B cell (primary cell): ENCODE measurements at regions not wholly inside any gene's neighbourhood (a gene's known extent, or its start where the extent isn't known, plus 50 kb on each side); places are given as distances from the start of the nearest gene placed in this dataset.

Experiments used
- ATAC-seq: fragments of 200-7000 bp; cut with Tn5 transposase; one replicate; pipeline ENCODE4 v1.10.0; 2021; ENCODE audit warnings: low read depth, mild to moderate bottlenecking, moderate number of reproducible peaks, moderate library complexity
- CTCF ChIA-PET: fragments of 350-600 bp; sonication (Branson Sonifier 250); formaldehyde crosslinking; loops from one replicate; lab custom pipeline; 2021; ENCODE audit warnings: antibody characterized with exemption, inconsistent platforms; lab: Charles Lee
- POLR2A ChIA-PET: fragments of 350-600 bp; sonication (Branson Sonifier 250); formaldehyde crosslinking; loops from one replicate; lab custom pipeline; 2021; ENCODE audit warnings: antibody characterized with exemption; lab: Charles Lee
- DNase-seq: peaks from one replicate; pipeline ENCODE4 v3.0.0; 2013
- H2AFZ ChIP-seq: 2 replicates; pipeline ENCODE4 v1.6.1; 2012; ENCODE audit warnings: mild to moderate bottlenecking, low read depth, low read length; ENCODE audit not compliant: insufficient read depth, poor library complexity, severe bottlenecking
- H3K27ac ChIP-seq, 2 donors: 1 replicate in 1 of 2; 2 replicates in 1 of 2; pipeline ENCODE4 v1.5.1; 2012 to 2013; ENCODE audit warnings: low read length in 2 of 2, mild to moderate bottlenecking in 2 of 2, moderate library complexity in 1 of 2
- H3K27me3 ChIP-seq, 4 experiments: fragments of 200-600 bp in 1 of 4; sonication (generic) in 1 of 4; replicated peaks in 1 of 4; 1 replicate in 2 of 4; 2 replicates in 2 of 4; pipeline versions ENCODE4 v1.6.1 to v1.7.0; 2013 to 2016; ENCODE audit warnings: low read length in 3 of 4, mild to moderate bottlenecking in 2 of 4, mixed read lengths in 1 of 4, moderate library complexity in 1 of 4; ENCODE audit not compliant: insufficient read depth in 4 of 4, control insufficient read depth in 3 of 4; ENCODE audit errors: control extremely low read depth in 1 of 4
- H3K36me3 ChIP-seq, 2 experiments: replicated peaks in 1 of 2; 1 replicate in 1 of 2; 2 replicates in 1 of 2; pipeline versions ENCODE4 v1.6.1 to v1.7.1; 2013; ENCODE audit warnings: low read length in 1 of 2; ENCODE audit not compliant: insufficient read depth in 2 of 2, control insufficient read depth in 1 of 2; ENCODE audit errors: control extremely low read depth in 1 of 2, extremely low read depth in 1 of 2
- H3K4me1 ChIP-seq, 2 donors: fragments of 200-600 bp in 1 of 2; sonication (generic) in 1 of 2; 1 replicate in 1 of 2; 2 replicates in 1 of 2; pipeline versions ENCODE4 v1.5.1 to v1.6.1; 2013 to 2017; ENCODE audit warnings: low read length in 2 of 2; ENCODE audit not compliant: control insufficient read depth in 2 of 2, insufficient read depth in 2 of 2
- H3K4me2 ChIP-seq: replicated peaks from 2 replicates; pipeline ENCODE3; 2012; ENCODE audit warnings: mild to moderate bottlenecking, low read depth, low read length; ENCODE audit not compliant: poor library complexity, severe bottlenecking
- H3K4me3 ChIP-seq, 5 experiments: fragments of 200-600 bp in 1 of 5; sonication (generic) in 1 of 5; 1 replicate in 3 of 5; 2 replicates in 2 of 5; pipeline versions ENCODE4 v1.5.1 to v1.7.0; 2011 to 2016; ENCODE audit warnings: low read length in 4 of 5, mild to moderate bottlenecking in 4 of 5, low read depth in 2 of 5, control low read depth in 1 of 5, moderate library complexity in 1 of 5; ENCODE audit not compliant: insufficient read depth in 1 of 5; ENCODE audit errors: control extremely low read depth in 1 of 5, extremely low read depth in 1 of 5
- H3K79me2 ChIP-seq: fragments of 200-600 bp; sonication (generic); one replicate; pipeline ENCODE4 v1.6.0; 2016; ENCODE audit warnings: low read length; ENCODE audit not compliant: control insufficient read depth, insufficient read depth
- H3K9ac ChIP-seq: fragments of 200-600 bp; sonication (generic); 2 replicates; pipeline ENCODE4 v1.6.1; 2017; ENCODE audit warnings: mild to moderate bottlenecking, low read length, moderate library complexity
- H3K9me3 ChIP-seq, 3 donors: one replicate each; pipeline versions ENCODE4 v1.6.1 to v1.7.1; 2013; ENCODE audit warnings: low read length in 2 of 3; ENCODE audit not compliant: control insufficient read depth in 2 of 3, insufficient read depth in 1 of 3; ENCODE audit errors: control extremely low read depth in 1 of 3
- H4K20me1 ChIP-seq: 2 replicates; pipeline ENCODE4 v1.6.0; 2012; ENCODE audit warnings: mild to moderate bottlenecking, low read length; ENCODE audit not compliant: insufficient read depth, control insufficient read depth, poor library complexity, severe bottlenecking
- H3K27ac Mint-ChIP-seq: one replicate; pipeline ENCODE4 v1.8.0; 2021; ENCODE audit warnings: mixed read lengths
- H3K27me3 Mint-ChIP-seq: one replicate; pipeline ENCODE4 v1.8.0; 2021; ENCODE audit warnings: mixed read lengths
- H3K4me1 Mint-ChIP-seq: one replicate; pipeline ENCODE4 v1.8.0; 2021; ENCODE audit warnings: mixed read lengths
- H3K4me3 Mint-ChIP-seq: one replicate; pipeline ENCODE4 v1.8.0; 2021; ENCODE audit warnings: mixed read lengths
- H3K9me3 Mint-ChIP-seq: one replicate; pipeline ENCODE4 v1.8.0; 2022; ENCODE audit warnings: mixed read lengths; ENCODE audit not compliant: insufficient read depth
- CTCF ChIP-seq: fragments of 200-600 bp; IDR thresholded peaks from one replicate; pipeline ENCODE4 v1.8.0; 2022; ENCODE audit warnings: antibody characterized with exemption, mild to moderate bottlenecking
- EZH2 ChIP-seq: IDR thresholded peaks from 2 replicates; pipeline ENCODE4 v1.6.1; 2012; ENCODE audit warnings: borderline replicate concordance, low read depth, mild to moderate bottlenecking, moderate library complexity, low read length; ENCODE audit not compliant: insufficient read depth, poor library complexity, severe bottlenecking
- WGBS: methylation state at CpG from one replicate; pipeline ENCODE4 v1.1.5; 2013; ENCODE audit warnings: missing lambda C conversion rate; ENCODE audit not compliant: insufficient coverage; 5-methylcytosine and 5-hydroxymethylcytosine counted together
- intact Hi-C: fragments of 100-400 bp; cut with micrococcal nuclease; formaldehyde crosslinking; loops from one replicate; pipeline ENCODE4 v1.10.0; 2022

GRCh38 chr6:92848459-92848858, 570.9 kb downstream of the EPHA7 start:
- no peak overlapping the region for H3K4me2 ChIP-seq
- TF ChIP-seq EZH2 (no peak), CTCF (no peak)
- POLR2A ChIA-PET, result no interaction called here
- no peak overlapping the region for H2AFZ ChIP-seq
- H3K9me3 ChIP-seq, result no peaks in the 10 kb centered on the region
- H3K4me3 Mint-ChIP-seq, result no peak overlapping the region
- H3K36me3 ChIP-seq, result no peaks in the 10 kb centered on the region
- H3K27me3 ChIP-seq, result no peaks in the 10 kb centered on the region
- CTCF ChIA-PET, result no interaction called here
- no peak overlapping the region for H3K4me3 ChIP-seq
- intact Hi-C loops, result no loop called here
- 61% methylated on average over 2 of the region's 4 CpGs for WGBS
- no peaks in the 10 kb centered on the region for H4K20me1 ChIP-seq
- DNase-seq (no peak), ATAC-seq (no peak)
- peaks cover 3% of the 10 kb centered on the region for H3K9me3 Mint-ChIP-seq
- no peaks in the 10 kb centered on the region for H3K4me1 ChIP-seq
- no peaks in the 10 kb centered on the region for H3K79me2 ChIP-seq
- no peak overlapping the region for H3K27ac Mint-ChIP-seq
- H3K9ac ChIP-seq, result no peak overlapping the region
- no peak overlapping the region for H3K27ac ChIP-seq
- H3K27me3 Mint-ChIP-seq, result no peaks in the 10 kb centered on the region
- no peaks in the 10 kb centered on the region for H3K4me1 Mint-ChIP-seq

GRCh38 chr6:92847988-92848387, 571.4 kb downstream of the EPHA7 start:
- Histone ChIP-seq H3K79me2 (no peaks in the 10 kb centered on the region), H3K36me3 (no peaks in the 10 kb centered on the region), H3K27me3 (no peaks in the 10 kb centered on the region), H3K9me3 (no peaks in the 10 kb centered on the region), H3K4me3 (no peak overlapping the region), H3K27ac (no peak overlapping the region), H3K9ac (no peak overlapping the region), H3K4me1 (no peaks in the 10 kb centered on the region), H4K20me1 (no peaks in the 10 kb centered on the region), H3K4me2 (no peak overlapping the region), H2AFZ (no peak overlapping the region)
- intact Hi-C loops, result no loop called here
- H3K9me3 Mint-ChIP-seq, result peaks cover 3% of the 10 kb centered on the region
- H3K27me3 Mint-ChIP-seq, result no peaks in the 10 kb centered on the region
- DNase-seq (no peak), ATAC-seq (no peak)
- no peak overlapping the region for H3K27ac Mint-ChIP-seq
- CTCF ChIA-PET, result no interaction called here
- no peak overlapping the region for H3K4me3 Mint-ChIP-seq
- POLR2A ChIA-PET, result no interaction called here
- TF ChIP-seq EZH2, result no peak
- no peak for TF ChIP-seq CTCF
- H3K4me1 Mint-ChIP-seq, result no peaks in the 10 kb centered on the region
